ENCODE measurements at regions not wholly inside any gene's neighbourhood (a gene's known extent, or its start where the extent isn't known, plus 50 kb on each side); places are given as distances from the start of the nearest gene placed in this dataset.

DNA sequence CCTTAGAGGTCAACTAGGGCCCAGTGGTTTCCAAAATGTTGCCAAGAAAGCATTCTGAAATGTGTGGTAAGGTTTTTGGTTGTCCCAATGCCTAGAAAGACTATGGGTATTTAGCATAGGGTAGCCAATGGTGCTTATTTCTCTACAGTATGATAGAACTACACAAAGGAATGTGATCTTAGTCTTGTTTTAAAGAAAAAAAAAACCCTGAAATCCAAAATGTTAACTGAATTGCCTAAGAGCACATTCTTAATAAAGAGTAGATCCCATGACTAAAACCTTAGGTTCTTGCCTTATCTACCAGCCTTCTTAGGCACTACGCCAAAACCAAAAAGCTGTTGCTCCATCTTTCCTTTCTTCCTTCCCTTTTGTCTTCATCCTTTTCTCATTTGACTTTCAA, 428.2 kb downstream of the MRPL39 start:
- TF ChIP-seq POLR2AphosphoS5 (IDR thresholded peaks at IDR 0.05), result no peak
- no peak for TF ChIP-seq POLR2A (IDR thresholded peaks at IDR 0.05)
- TF ChIP-seq EP300 (IDR thresholded peaks at IDR 0.05; ENCODE audit: low read depth), result no peak
- TF ChIP-seq, protein P1, sequence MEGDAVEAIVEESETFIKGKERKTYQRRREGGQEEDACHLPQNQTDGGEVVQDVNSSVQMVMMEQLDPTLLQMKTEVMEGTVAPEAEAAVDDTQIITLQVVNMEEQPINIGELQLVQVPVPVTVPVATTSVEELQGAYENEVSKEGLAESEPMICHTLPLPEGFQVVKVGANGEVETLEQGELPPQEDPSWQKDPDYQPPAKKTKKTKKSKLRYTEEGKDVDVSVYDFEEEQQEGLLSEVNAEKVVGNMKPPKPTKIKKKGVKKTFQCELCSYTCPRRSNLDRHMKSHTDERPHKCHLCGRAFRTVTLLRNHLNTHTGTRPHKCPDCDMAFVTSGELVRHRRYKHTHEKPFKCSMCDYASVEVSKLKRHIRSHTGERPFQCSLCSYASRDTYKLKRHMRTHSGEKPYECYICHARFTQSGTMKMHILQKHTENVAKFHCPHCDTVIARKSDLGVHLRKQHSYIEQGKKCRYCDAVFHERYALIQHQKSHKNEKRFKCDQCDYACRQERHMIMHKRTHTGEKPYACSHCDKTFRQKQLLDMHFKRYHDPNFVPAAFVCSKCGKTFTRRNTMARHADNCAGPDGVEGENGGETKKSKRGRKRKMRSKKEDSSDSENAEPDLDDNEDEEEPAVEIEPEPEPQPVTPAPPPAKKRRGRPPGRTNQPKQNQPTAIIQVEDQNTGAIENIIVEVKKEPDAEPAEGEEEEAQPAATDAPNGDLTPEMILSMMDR (IDR thresholded peaks at IDR 0.05), result no peak
- Histone ChIP-seq H3K4me1 (no peaks in the 10 kb centered on the region), H3K4me3 (no peak overlapping the region), H3K9me3 (no peaks in the 10 kb centered on the region), H3K27ac (no peak overlapping the region), H3K27me3 (no peaks in the 10 kb centered on the region), H3K36me3 (no peaks in the 10 kb centered on the region)
- 85 to 100% methylated on average over 1 of the region's 1 CpG for WGBS, 2 donors (ENCODE audit: low coverage in 1 of 2)
- intact Hi-C loops (cut with DNase I; ENCODE audit: low total_unique reads), result no loop called here
- in situ Hi-C loops (cut with MboI; ENCODE audit: low pct_ligation_motif_present in 1 of 4, low pct_unique_long_range_greater_than_20kb in 1 of 4, low sequenced_read_pairs in 3 of 4), result no loop called here
- DNase-seq, result no peak

DNA sequence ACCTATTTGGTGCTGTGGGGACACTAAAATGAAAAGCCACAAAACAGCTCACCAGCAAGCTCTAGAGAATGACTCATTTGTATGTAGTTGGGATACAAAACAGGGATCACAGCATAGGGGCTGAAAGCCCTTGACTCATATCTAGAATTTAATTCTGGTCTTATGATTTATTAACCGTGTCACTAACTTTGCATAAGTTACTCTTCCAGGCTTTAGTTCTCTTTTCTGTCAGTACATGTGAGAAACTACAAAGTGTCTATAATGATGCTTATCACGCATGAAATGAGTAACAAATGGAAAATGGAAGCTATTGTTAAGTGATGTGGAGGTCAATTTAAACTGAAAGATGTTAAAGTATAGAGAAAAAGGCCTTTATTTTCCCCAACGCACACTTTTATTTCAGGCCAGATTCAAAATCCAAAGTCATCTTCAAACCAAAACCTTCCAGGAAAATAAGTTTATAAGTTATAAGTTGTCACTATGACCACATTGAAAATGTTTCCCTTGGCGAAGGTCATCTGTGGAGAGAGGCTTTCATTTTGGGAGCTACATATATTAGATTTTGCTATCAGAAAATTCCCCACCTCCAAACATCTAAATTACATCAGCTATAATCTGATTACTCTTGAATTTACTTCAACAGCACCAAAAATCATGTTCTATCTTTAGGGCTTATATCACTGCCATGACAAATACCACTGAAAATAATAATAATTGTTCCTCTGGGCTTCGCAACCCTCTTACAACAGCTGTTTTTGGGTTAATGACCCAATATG, 430.5 kb downstream of the MRPL39 start:
- Histone ChIP-seq H3K27me3 (no peaks in the 10 kb centered on the region), H3K36me3 (no peaks in the 10 kb centered on the region), H3K4me1 (no peaks in the 10 kb centered on the region), H3K9me3 (no peaks in the 10 kb centered on the region), H3K27ac (no peak overlapping the region), H3K4me3 (no peak overlapping the region)
- DNase-seq, result no peak
- TF ChIP-seq EP300 (IDR thresholded peaks at IDR 0.05; ENCODE audit: low read depth) (no peak), POLR2A (IDR thresholded peaks at IDR 0.05) (no peak), POLR2AphosphoS5 (IDR thresholded peaks at IDR 0.05) (no peak)
- TF ChIP-seq, protein P1 (IDR thresholded peaks at IDR 0.05), result no peak
- intact Hi-C loops (cut with DNase I; ENCODE audit: low total_unique reads) (no loop called here), in situ Hi-C loops (cut with MboI; ENCODE audit: low pct_ligation_motif_present in 1 of 4, low pct_unique_long_range_greater_than_20kb in 1 of 4, low sequenced_read_pairs in 3 of 4) (no loop called here)
- 66 to 74% methylated on average over 5 of the region's 5 CpGs for WGBS, 2 donors (ENCODE audit: low coverage in 1 of 2)

DNA sequence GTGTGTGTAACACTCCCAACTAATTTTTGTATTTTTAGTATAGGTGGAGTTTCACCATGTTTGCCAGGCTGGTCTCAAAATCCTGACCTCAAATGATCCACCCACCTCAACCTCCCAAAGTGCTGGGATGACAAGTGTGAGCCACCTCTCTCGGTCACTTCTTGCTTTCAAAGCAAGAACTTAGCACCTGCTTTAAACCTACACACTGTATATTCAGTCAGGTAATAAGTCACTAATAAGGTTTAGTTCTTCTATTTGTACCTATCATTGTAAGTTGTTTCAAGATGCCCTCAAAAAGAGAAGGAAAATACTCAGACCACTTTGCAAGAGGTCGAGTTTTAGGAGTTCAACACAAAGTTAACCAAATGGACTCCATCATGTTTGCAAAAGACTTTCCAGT, 431.3 kb downstream of the MRPL39 start:
- DNase-seq, result no peak
- in situ Hi-C loops (cut with MboI; ENCODE audit: low pct_ligation_motif_present in 1 of 4, low pct_unique_long_range_greater_than_20kb in 1 of 4, low sequenced_read_pairs in 3 of 4) (no loop called here), intact Hi-C loops (cut with DNase I; ENCODE audit: low total_unique reads) (no loop called here)
- no peaks in the 10 kb centered on the region for H3K9me3 ChIP-seq
- TF ChIP-seq POLR2AphosphoS5 (IDR thresholded peaks at IDR 0.05) (no peak), EP300 (IDR thresholded peaks at IDR 0.05; ENCODE audit: low read depth) (no peak), POLR2A (IDR thresholded peaks at IDR 0.05) (no peak)
- TF ChIP-seq, protein P1 (IDR thresholded peaks at IDR 0.05), result no peak
- no peaks in the 10 kb centered on the region for H3K4me1 ChIP-seq
- H3K27ac ChIP-seq, result no peak overlapping the region
- WGBS, 2 donors (ENCODE audit: low coverage in 1 of 2), result 0 to 71% methylated on average over 1 to 2 of the region's 2 CpGs
- no peak overlapping the region for H3K4me3 ChIP-seq
- H3K27me3 ChIP-seq, result no peaks in the 10 kb centered on the region
- H3K36me3 ChIP-seq, result no peaks in the 10 kb centered on the region

DNA sequence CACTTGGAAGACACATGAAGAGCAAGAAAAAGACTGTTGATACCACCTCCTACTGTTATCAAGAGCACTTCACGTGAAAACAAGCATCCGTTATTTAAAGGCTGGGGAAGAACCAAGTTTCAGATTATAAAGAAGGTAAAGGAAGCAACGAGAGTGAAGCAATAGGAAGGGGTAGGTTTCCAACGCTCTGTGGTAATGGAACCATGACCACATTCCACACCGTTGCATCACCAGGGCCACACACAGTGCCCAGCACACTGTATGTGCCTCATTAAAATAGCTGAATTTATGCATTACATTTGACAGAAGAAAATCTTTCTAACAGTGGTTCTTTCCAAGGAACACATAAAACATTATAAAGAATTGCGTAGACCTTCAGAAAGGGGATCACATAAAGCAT, 435.8 kb downstream of the MRPL39 start:
- no peaks in the 10 kb centered on the region for H3K4me1 ChIP-seq
- H3K27me3 ChIP-seq, result no peaks in the 10 kb centered on the region
- no peak overlapping the region for H3K4me3 ChIP-seq
- in situ Hi-C loops (cut with MboI; ENCODE audit: low pct_ligation_motif_present in 1 of 4, low pct_unique_long_range_greater_than_20kb in 1 of 4, low sequenced_read_pairs in 3 of 4) (no loop called here), intact Hi-C loops (cut with DNase I; ENCODE audit: low total_unique reads) (no loop called here)
- no peaks in the 10 kb centered on the region for H3K36me3 ChIP-seq
- peaks cover 9 to 15% of the 10 kb centered on the region in 2 donors for H3K9me3 ChIP-seq
- 70 to 87% methylated on average over 6 of the region's 6 CpGs for WGBS, 2 donors (ENCODE audit: low coverage in 1 of 2)
- no peak overlapping the region for H3K27ac ChIP-seq
- no peak for DNase-seq
- TF ChIP-seq EP300 (IDR thresholded peaks at IDR 0.05; ENCODE audit: low read depth) (no peak), POLR2A (IDR thresholded peaks at IDR 0.05) (no peak), POLR2AphosphoS5 (IDR thresholded peaks at IDR 0.05) (no peak)
- TF ChIP-seq, protein P1 (IDR thresholded peaks at IDR 0.05), result no peak

All from transverse colon (tissue), 4 donors.